ELF-1 (cell line): ENCODE measurements at regions not wholly inside any gene's neighbourhood (a gene's known extent, or its start where the extent isn't known, plus 50 kb on each side); places are given as distances from the start of the nearest gene placed in this dataset.
"Not testable (repeated sequence)": the region's sequence is repeated elsewhere in the genome, so short reads cannot be mapped to it uniquely, and the experiment has no call there.

Experiments
- DNase-seq: peaks from one replicate; pipeline ENCODE4 v3.0.0-alpha.2; 2016; ENCODE audit warnings: low read depth, low spot score

- DNase-seq, result no peak
These were observed 210.7 kb downstream of the CDH26 start for GRCh38 chr20:60168963-60169362.

- DNase-seq, result no peak
These were observed 211.9 kb downstream of the CDH26 start for GRCh38 chr20:60170116-60170515.

DNA sequence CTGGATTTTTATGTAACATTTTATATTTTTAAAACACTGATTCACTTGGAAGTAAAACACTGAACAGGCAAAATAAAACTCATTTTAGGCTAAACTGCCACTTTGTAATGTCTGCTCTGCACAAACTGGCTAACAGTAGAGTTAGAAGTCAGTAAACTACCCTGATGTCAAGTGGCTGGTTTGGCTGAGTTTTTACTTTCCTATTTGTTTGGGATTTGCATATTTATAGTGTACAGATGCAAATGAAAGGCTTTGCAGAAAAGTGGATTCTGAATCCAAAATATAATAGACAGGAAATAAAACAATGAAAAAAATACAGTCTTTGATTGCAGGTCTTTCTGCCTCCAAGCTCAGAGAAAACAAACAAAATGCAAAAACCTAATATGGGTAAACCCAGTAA, 213.1 kb downstream of the CDH26 start:
- no peak for DNase-seq

DNA sequence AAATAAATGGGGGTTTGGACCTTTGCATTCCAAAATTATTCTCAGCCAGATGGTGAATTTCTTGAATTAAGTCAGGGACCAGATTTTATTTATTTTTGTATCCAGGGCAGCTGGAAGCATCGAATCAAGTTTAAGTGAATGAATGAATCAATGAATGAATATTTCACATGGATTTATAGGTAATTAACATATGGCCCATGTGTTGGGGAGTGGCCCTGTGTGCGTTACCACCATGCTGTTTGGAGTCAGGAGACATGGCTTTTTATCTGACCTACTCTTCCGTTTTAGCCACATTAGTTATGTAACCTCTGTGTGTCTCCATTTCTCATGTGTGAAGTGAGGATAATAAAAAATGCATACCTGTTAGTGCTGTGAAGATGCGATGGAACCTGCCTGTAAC, 213.5 kb downstream of the CDH26 start:
- DNase-seq, result no peak

DNA sequence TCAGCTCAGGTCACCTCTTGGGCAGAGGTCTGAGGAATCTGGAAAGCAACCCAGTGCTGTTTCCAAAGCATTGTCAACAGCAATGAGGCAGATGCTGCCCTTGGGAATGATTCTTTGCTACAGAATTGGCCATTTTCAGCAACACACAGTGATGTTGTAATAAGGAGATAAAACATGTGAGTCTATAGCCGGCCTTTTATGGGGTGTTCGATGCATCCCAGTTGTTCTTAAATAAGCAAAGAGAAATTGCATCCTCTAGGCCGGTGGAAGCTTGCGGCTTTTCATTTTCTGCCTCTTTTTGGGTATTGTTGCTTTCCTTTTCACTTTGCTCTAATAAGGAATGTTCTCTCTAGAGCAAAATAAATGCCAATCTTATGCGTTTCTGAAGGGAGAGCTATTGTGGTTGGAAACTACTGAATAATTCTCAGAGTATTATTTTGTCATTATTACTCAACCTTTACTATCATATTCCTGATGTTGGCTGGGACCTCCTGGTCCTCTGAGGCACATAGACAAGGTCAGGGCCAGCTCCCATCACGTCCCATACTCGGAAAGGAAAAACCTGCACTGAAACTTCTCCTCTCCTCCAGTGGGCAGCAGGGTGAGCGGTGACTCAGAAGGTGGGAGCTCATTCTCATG, 214.2 kb downstream of the CDH26 start:
- DNase-seq, result no peak

GRCh38 chr20:60177080-60177479, 218.9 kb downstream of the CDH26 start:
- no peak for DNase-seq

- no peak for DNase-seq
These were observed 222.8 kb downstream of the CDH26 start for GRCh38 chr20:60180986-60181385.

GRCh38 chr20:60186412-60186811, 228.2 kb downstream of the CDH26 start:
- DNase-seq, result no peak

- DNase-seq, result no peak
These were observed 229.5 kb downstream of the CDH26 start for GRCh38 chr20:60187683-60188082.

GRCh38 chr20:60191014-60191413, 232.8 kb downstream of the CDH26 start:
- no peak for DNase-seq

GRCh38 chr20:60192326-60192725, 234.1 kb downstream of the CDH26 start:
- DNase-seq, result no peak

DNA sequence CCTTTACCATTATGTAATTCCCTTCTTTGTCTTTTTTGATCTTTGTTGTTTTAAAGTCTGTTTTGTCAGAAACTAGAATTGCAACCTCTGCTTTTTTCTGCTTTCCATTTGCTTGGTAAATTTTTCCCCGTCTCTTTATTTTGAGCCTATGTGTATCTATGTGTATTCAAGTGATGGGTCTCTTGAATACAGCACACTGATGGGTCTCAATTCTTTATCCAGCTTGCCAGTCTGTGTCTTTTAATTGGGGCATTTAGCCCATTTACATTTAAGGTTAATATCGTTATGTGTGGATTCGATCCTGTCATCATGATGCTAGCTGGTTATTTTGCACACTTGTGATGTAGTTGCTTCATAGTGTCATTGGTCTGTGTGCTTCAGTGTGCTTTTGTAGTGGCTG, 240.9 kb downstream of the CDH26 start:
- not testable (repeated sequence) for DNase-seq

GRCh38 chr20:60199866-60200265, 241.6 kb downstream of the CDH26 start:
- DNase-seq, result no peak

- DNase-seq, result no peak
These were observed 242.2 kb downstream of the CDH26 start for GRCh38 chr20:60200305-60200918.

- DNase-seq, result no peak
These were observed 243.1 kb downstream of the CDH26 start for GRCh38 chr20:60201198-60201835.

DNA sequence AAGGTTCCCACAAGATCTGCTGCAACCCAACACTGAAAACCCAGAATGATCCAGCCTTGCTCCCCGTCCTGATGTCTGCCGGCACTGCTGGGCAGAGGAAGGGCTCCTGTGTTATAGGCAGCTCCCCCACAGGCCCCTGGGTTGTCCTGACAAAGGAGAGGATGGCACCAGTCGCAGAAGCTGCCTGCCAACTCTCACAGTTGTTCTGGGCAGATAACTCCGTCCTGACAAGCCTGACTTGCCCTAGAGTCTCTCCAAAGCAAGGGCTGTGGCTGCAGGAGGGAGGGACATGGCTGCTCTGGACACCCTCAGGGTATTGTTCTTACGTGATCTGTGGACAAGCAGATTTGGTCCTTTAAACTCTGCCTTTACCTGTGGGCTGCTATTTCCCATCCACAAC, 243.8 kb downstream of the CDH26 start:
- DNase-seq, result peak; percentile 22

DNA sequence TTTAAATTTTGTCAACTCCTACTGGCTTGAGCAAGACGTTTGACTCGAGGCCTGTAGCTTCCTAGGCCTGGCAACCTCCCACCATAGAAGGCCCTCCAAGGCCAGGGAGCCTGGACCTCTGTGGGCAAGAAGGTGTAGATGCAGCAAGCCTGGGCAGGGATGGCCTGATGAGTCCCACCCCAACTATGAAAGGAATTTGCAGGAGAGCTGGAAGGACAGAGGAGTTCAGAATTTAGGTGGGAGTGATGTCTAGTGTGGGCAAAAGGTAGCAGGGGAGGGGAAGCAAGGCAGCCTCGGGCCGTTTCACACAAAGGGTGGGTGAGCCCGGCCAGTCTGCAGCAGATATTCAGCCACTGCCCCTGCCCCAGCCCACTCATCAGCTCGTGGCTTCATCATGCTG, 245.2 kb downstream of the CDH26 start:
- peak; percentile 58 for DNase-seq

- no peak for DNase-seq
These were observed 246.4 kb downstream of the CDH26 start for GRCh38 chr20:60204601-60205000.

DNA sequence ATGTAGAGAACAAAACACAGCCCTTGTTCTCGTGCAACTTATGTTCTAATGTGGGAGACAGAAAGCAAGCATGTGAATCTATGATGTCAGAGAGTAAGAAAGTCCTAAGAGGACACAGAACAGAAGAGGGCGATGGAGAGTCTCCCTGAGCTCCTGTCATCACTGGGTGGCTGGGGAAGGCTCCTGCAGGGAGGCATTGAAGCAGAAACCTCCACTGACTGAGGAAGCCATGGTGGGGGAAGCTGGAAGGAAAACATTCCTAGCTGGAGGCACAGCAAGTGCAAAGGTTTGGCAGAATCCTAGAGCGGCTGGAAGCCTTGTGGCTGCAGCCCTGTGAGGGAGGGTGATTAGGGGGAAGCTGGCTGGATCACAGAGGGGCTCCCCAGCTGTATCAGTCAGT, 248.0 kb downstream of the CDH26 start:
- peak; percentile 75 for DNase-seq

GRCh38 chr20:60209048-60209447, 250.8 kb downstream of the CDH26 start:
- no peak for DNase-seq

- DNase-seq, result peak; percentile 81
These were observed 252.8 kb downstream of the CDH26 start for GRCh38 chr20:60210779-60211617.
